IPS-NIHi7 (cell line): ENCODE measurements at regions not wholly inside any gene's neighbourhood (a gene's known extent, or its start where the extent isn't known, plus 50 kb on each side); places are given as distances from the start of the nearest gene placed in this dataset.
A peak's percentile ranks its signal among the peaks of the same experiment; 100 is the strongest.

Experiments
- DNase-seq: peaks from one replicate; pipeline ENCODE4 v3.0.0; 2012; ENCODE audit warnings: mixed read lengths; ENCODE audit errors: extremely low spot score

GRCh38 chr4:178275671-178276360 is 833.6 kb upstream of the AGA start:
- peak; percentile 22 for DNase-seq

GRCh38 chr4:178280362-178280761 is 838.1 kb upstream of the AGA start:
- DNase-seq: no peak

- DNase-seq: no peak
Observed at GRCh38 chr4:178288462-178288861, 846.2 kb upstream of the AGA start.

- DNase-seq: no peak
Observed at GRCh38 chr4:178293601-178294000, 851.4 kb upstream of the AGA start.

- DNase-seq: peak; percentile 16
Observed at GRCh38 chr4:178296669-178297068, 854.4 kb upstream of the AGA start.

GRCh38 chr4:178306565-178306964 is 864.3 kb upstream of the AGA start:
- DNase-seq: peak; percentile 18

GRCh38 chr4:178309890-178310289 is 867.7 kb upstream of the AGA start:
- DNase-seq: no peak

GRCh38 chr4:178311997-178312396 is 869.8 kb upstream of the AGA start:
- DNase-seq: no peak

GRCh38 chr4:178314287-178314686 is 872.0 kb upstream of the AGA start:
- DNase-seq: no peak

- DNase-seq: no peak
Observed at GRCh38 chr4:178316211-178316610, 874.0 kb upstream of the AGA start.

- no peak for DNase-seq
Observed at GRCh38 chr4:178320003-178320402, 877.8 kb upstream of the AGA start.

GRCh38 chr4:178322524-178323183 is 880.4 kb upstream of the AGA start:
- no peak for DNase-seq

- no peak for DNase-seq
Observed at GRCh38 chr4:178329226-178329872, 887.1 kb upstream of the AGA start.

GRCh38 chr4:178333355-178333754 is 891.1 kb upstream of the AGA start:
- DNase-seq: no peak

- DNase-seq: no peak
Observed at GRCh38 chr4:178339769-178340168, 897.5 kb upstream of the AGA start.

- DNase-seq: no peak
Observed at GRCh38 chr4:178340468-178340867, 898.2 kb upstream of the AGA start.

- no peak for DNase-seq
Observed at GRCh38 chr4:178344096-178344495, 901.9 kb upstream of the AGA start.

GRCh38 chr4:178347111-178347510 is 904.9 kb upstream of the AGA start:
- no peak for DNase-seq

GRCh38 chr4:178349601-178350000 is 907.4 kb upstream of the AGA start:
- DNase-seq: no peak

- no peak for DNase-seq
Observed at GRCh38 chr4:178351185-178351584, 908.9 kb upstream of the AGA start.

- no peak for DNase-seq
Observed at GRCh38 chr4:178356725-178357124, 914.5 kb upstream of the AGA start.

GRCh38 chr4:178385481-178385880 is 943.2 kb upstream of the AGA start:
- no peak for DNase-seq

- DNase-seq: no peak
Observed at GRCh38 chr4:178387756-178388155, 945.5 kb upstream of the AGA start.
